K562 (cell line): ENCODE measurements at regions not wholly inside any gene's neighbourhood (a gene's known extent, or its start where the extent isn't known, plus 50 kb on each side); places are given as distances from the start of the nearest gene placed in this dataset.

ENCODE experiments used
- ATAC-seq: fragments of 200-7000 bp; cut with Tn5 transposase; 3 replicates; pipeline ENCODE4 v1.9.1; 2020; ENCODE audit warnings: moderate library complexity
- BruUV-seq: library from RNA; stranded (reverse); fragments of 400-500 nt; replicated peaks from 2 replicates; lab custom pipeline; 2021; lab: Mats Ljungman, UMichigan
- CTCF ChIA-PET: fragments of 300-600 bp; formaldehyde crosslinking; extraction: SDS; loops from one replicate; lab custom pipeline; 2021; ENCODE audit warnings: low intra/inter-chr PET ratio; lab: Yijun Ruan, JAX
- POLR2A ChIA-PET: fragments of 300-600, 350-650 bp; sonication (Branson Sonifier 250); formaldehyde crosslinking; extraction: SDS; loops from one replicate; lab custom pipeline; 2021; ENCODE audit warnings: antibody characterized with exemption, inconsistent platforms; lab: Yijun Ruan, JAX
- DNase-seq, 4 experiments: peaks; one replicate each; pipeline versions ENCODE4 v3.0.0 to v3.0.0-alpha.2; 2011 to 2018; ENCODE audit warnings: low spot score in 3 of 4, mixed read lengths in 3 of 4; ENCODE audit errors: extremely low read depth in 1 of 4
- FAIRE-seq: peaks from 2 replicates; lab custom pipeline; 2011; peaks lifted over from hg19 to GRCh38; lab: Jason Lieb, UNC
- H2AFZ ChIP-seq: 2 replicates; pipeline ENCODE4 v1.6.0; 2011; ENCODE audit warnings: low read depth, low read length, control low read depth, inconsistent platforms
- H3K27ac ChIP-seq: fragments of 200-600 bp; 3 replicates; pipeline ENCODE4 v1.8.0; 2011; ENCODE audit warnings: low read depth, mild to moderate bottlenecking, control low read depth, inconsistent platforms, low read length, moderate library complexity, mixed read lengths; ENCODE audit errors: extremely low read depth
- H3K27me3 ChIP-seq, 2 experiments: fragments of 300-600 bp in 1 of 2; 2 replicates in 1 of 2; 3 replicates in 1 of 2; pipeline versions ENCODE4 v1.6.0 to v1.8.0; 2011; ENCODE audit warnings: inconsistent platforms in 2 of 2, low read length in 2 of 2, mild to moderate bottlenecking in 1 of 2, mixed read lengths in 1 of 2, moderate library complexity in 1 of 2; ENCODE audit not compliant: control insufficient read depth in 2 of 2, insufficient read depth in 2 of 2
- H3K36me3 ChIP-seq: fragments of 300-600 bp; 3 replicates; pipeline ENCODE4 v1.8.0; 2011; ENCODE audit warnings: mild to moderate bottlenecking, low read length, inconsistent platforms; ENCODE audit not compliant: control insufficient read depth, insufficient read depth
- H3K4me1 ChIP-seq, 2 experiments: fragments of 200-600 bp in 1 of 2; replicated peaks in 1 of 2; 2 replicates in 1 of 2; 3 replicates in 1 of 2; pipeline versions ENCODE4 v1.5.1 to v1.8.0; 2011; ENCODE audit warnings: inconsistent platforms in 2 of 2, low read length in 2 of 2, mild to moderate bottlenecking in 1 of 2, mixed read lengths in 1 of 2, moderate library complexity in 1 of 2; ENCODE audit not compliant: control insufficient read depth in 2 of 2, insufficient read depth in 2 of 2
- H3K4me2 ChIP-seq: 2 replicates; pipeline ENCODE4 v1.6.1; 2011; ENCODE audit warnings: low read length, control low read depth, inconsistent platforms, mixed read lengths; ENCODE audit not compliant: insufficient read depth
- H3K4me3 ChIP-seq: fragments of 200-600 bp; sonication (generic), shearing (Covaris generic); 2 replicates; pipeline ENCODE4 v1.5.1; 2016; ENCODE audit warnings: control low read depth, inconsistent platforms
- H3K79me2 ChIP-seq: fragments of 200-600 bp; 3 replicates; pipeline ENCODE4 v1.8.0; 2011; ENCODE audit warnings: low read length, inconsistent platforms; ENCODE audit not compliant: control insufficient read depth, insufficient read depth
- H3K9ac ChIP-seq, 2 experiments: 2 replicates each; pipeline versions ENCODE4 v1.6.0 to v1.6.1; 2011; ENCODE audit warnings: low read depth in 2 of 2, low read length in 2 of 2, control low read depth in 1 of 2, inconsistent platforms in 1 of 2, mild to moderate bottlenecking in 1 of 2, mixed read lengths in 1 of 2; ENCODE audit not compliant: insufficient read depth in 1 of 2
- H3K9me1 ChIP-seq: one replicate; pipeline ENCODE4 v1.6.0; 2011; ENCODE audit warnings: inconsistent platforms, mild to moderate bottlenecking, low read length, moderate library complexity; ENCODE audit not compliant: control insufficient read depth, insufficient read depth
- H3K9me3 ChIP-seq: replicated peaks from 2 replicates; pipeline ENCODE4 v1.5.1; 2011; ENCODE audit warnings: low read depth, low read length, inconsistent platforms; ENCODE audit not compliant: control insufficient read depth, insufficient read depth
- H4K20me1 ChIP-seq: replicated peaks from 2 replicates; pipeline ENCODE4 v1.6.1; 2011; ENCODE audit warnings: low read length, inconsistent platforms, mixed read lengths; ENCODE audit not compliant: control insufficient read depth, insufficient read depth
- AFF4 ChIP-seq: sonication (generic); formaldehyde crosslinking; IDR thresholded peaks from 2 replicates; pipeline ENCODE4 v1.8.0; 2023; ENCODE audit warnings: mild to moderate bottlenecking, missing genetic modification reagents
- CBFA2T3 ChIP-seq: fragments of 450-650 bp; IDR thresholded peaks from 2 replicates; pipeline ENCODE4 v1.6.1; 2017
- CBX5 ChIP-seq: IDR thresholded peaks from 2 replicates; pipeline ENCODE4 v1.6.1; 2014; ENCODE audit warnings: low read depth, borderline replicate concordance
- CTBP1 ChIP-seq: fragments of 450-650 bp; IDR thresholded peaks from 2 replicates; pipeline ENCODE4 v1.6.1; 2016; ENCODE audit warnings: borderline replicate concordance
- DDX20 ChIP-seq: fragments of 450-650 bp; IDR thresholded peaks from 2 replicates; pipeline ENCODE4 v1.6.1; 2016; ENCODE audit warnings: missing genetic modification characterization, low read depth, mild to moderate bottlenecking, missing compliant biosample characterization, moderate library complexity
- E2F3 ChIP-seq: fragments of 250-450 bp; sonication (Bioruptor Pico); IDR thresholded peaks from 2 replicates; pipeline ENCODE4 v1.4.0; 2020; ENCODE audit warnings: mild to moderate bottlenecking
- ELK3 ChIP-seq: fragments of 450-650 bp; formaldehyde crosslinking; IDR thresholded peaks from 2 replicates; pipeline ENCODE4 v1.4.0; 2020; ENCODE audit warnings: mild to moderate bottlenecking
- FOXA1 ChIP-seq: fragments of 450-650 bp; IDR thresholded peaks from 2 replicates; pipeline ENCODE4 v1.6.1; 2016; ENCODE audit warnings: mild to moderate bottlenecking, borderline replicate concordance
- HNRNPK ChIP-seq: fragments of 200-400 bp; formaldehyde crosslinking; IDR thresholded peaks from one replicate; pipeline ENCODE4 v1.6.1; 2018; ENCODE audit warnings: mild to moderate bottlenecking, low read depth, low read length; ENCODE audit not compliant: poor library complexity, severe bottlenecking
- JUND ChIP-seq, 2 experiments: IDR thresholded peaks; 2 replicates in 1 of 2; 3 replicates in 1 of 2; pipeline ENCODE4 v1.6.1; 2011; ENCODE audit warnings: borderline replicate concordance in 2 of 2, low read depth in 2 of 2, low read length in 2 of 2, improper control_type of control experiment in 1 of 2, missing biosample characterization in 1 of 2, missing genetic modification characterization in 1 of 2, missing genetic modification reagents in 1 of 2
- PPARD ChIP-seq: fragments of 250-450 bp; sonication (Bioruptor Pico); IDR thresholded peaks from 2 replicates; pipeline ENCODE4 v1.8.0; 2022; ENCODE audit warnings: inconsistent platforms, mild to moderate bottlenecking, moderate library complexity
- RFX5 ChIP-seq: IDR thresholded peaks from 2 replicates; pipeline ENCODE4 v1.6.1; 2011; ENCODE audit warnings: low read depth, mild to moderate bottlenecking, improper control_type of control experiment, low read length
- SIN3A ChIP-seq, 2 experiments: fragments of 150-350 bp in 1 of 2; IDR thresholded peaks; 2 replicates each; pipeline ENCODE4 v1.6.1; 2011 to 2016; ENCODE audit warnings: borderline replicate concordance in 2 of 2, low read depth in 2 of 2, low read length in 2 of 2, mild to moderate bottlenecking in 2 of 2, moderate library complexity in 2 of 2; ENCODE audit not compliant: control insufficient read depth in 1 of 2
- SRSF1 ChIP-seq: fragments of 200-400 bp; formaldehyde crosslinking; IDR thresholded peaks from 2 replicates; pipeline ENCODE4 v1.6.1; 2017; ENCODE audit warnings: mild to moderate bottlenecking, low read depth, low read length, moderate library complexity
- TAL1 ChIP-seq: fragments of 450-650 bp; IDR thresholded peaks from 2 replicates; pipeline ENCODE4 v1.6.1; 2016; ENCODE audit warnings: mild to moderate bottlenecking
- TBL1XR1 ChIP-seq, 2 experiments: IDR thresholded peaks; 2 replicates each; pipeline ENCODE4 v1.6.1; 2012; ENCODE audit warnings: improper control_type of control experiment in 2 of 2, low read length in 2 of 2, mild to moderate bottlenecking in 1 of 2
- XRCC3 ChIP-seq: fragments of 450-650 bp; IDR thresholded peaks from 2 replicates; pipeline ENCODE4 v1.6.1; 2017; ENCODE audit warnings: mild to moderate bottlenecking, moderate library complexity
- ZBTB1 ChIP-seq: sonication (generic); formaldehyde crosslinking; IDR thresholded peaks from 2 replicates; pipeline ENCODE4 v1.8.1; 2023; ENCODE audit warnings: missing genetic modification reagents, low read depth, mild to moderate bottlenecking, borderline replicate concordance
- ZEB2 ChIP-seq: fragments of 450-650 bp; IDR thresholded peaks from 2 replicates; pipeline ENCODE4 v1.6.1; 2016
- ZNF707 ChIP-seq: fragments of 250-450 bp; sonication (Bioruptor Pico); conservative IDR thresholded peaks from 2 replicates; pipeline ENCODE4 v1.8.0; 2022; ENCODE audit warnings: inconsistent platforms, mild to moderate bottlenecking, moderate library complexity
- WGBS: fragments of 100-300 bp; shearing (Covaris generic); methylation state at CpG from one replicate; pipeline ENCODE4 v1.1.6; 2016; ENCODE audit warnings: low coverage, mixed read lengths; ENCODE audit not compliant: insufficient coverage; ENCODE audit errors: missing lambda C conversion rate; 5-methylcytosine and 5-hydroxymethylcytosine counted together
- in situ Hi-C: fragments of 300-500 bp; cut with MboI; formaldehyde crosslinking; loops from 4 replicates; pipeline ENCODE4 v1.15.0; 2018; ENCODE audit warnings: inconsistent platforms, mixed read lengths
- intact Hi-C: fragments of 100-400 bp; cut with micrococcal nuclease; formaldehyde crosslinking; loops from 2 replicates; pipeline ENCODE4 v1.14.2; 2022

- Histone ChIP-seq H3K9ac (no peak overlapping the region), H3K9me3 (no peaks in the 10 kb centered on the region), H2AFZ (no peak overlapping the region), H3K27me3 (peaks cover 51 to 99% of the 10 kb centered on the region in 2 experiments), H3K4me2 (no peak overlapping the region), H3K36me3 (no peaks in the 10 kb centered on the region), H3K79me2 (no peaks in the 10 kb centered on the region), H3K4me3 (no peak overlapping the region), H3K4me1 (peaks cover 0 to 6% of the 10 kb centered on the region in 2 experiments; a peak in 1 of 5 replicates), H3K9me1 (no peaks in the 10 kb centered on the region), H4K20me1 (peaks cover 20% of the 10 kb centered on the region), H3K27ac (no peak overlapping the region)
- DNase-seq: no peak
- BruUV-seq: no TSS peak
- in situ Hi-C loops: no loop called here
- intact Hi-C loops: no loop called here
- 0% methylated on average over 8 of the region's 8 CpGs for WGBS
- no peak for TF ChIP-seq E2F3
- TF ChIP-seq CTBP1: no peak
- no peak for TF ChIP-seq FOXA1
- no peak for TF ChIP-seq JUND (IDR thresholded peaks at IDR 0.05; ENCODE audit: borderline replicate concordance, low read depth, low read length)
- TF ChIP-seq JUND (tag; IDR thresholded peaks at IDR 0.05; ENCODE audit: borderline replicate concordance, low read depth, low read length): no peak
- no peak for TF ChIP-seq TAL1
- TF ChIP-seq AFF4 (CRISPR knock-in tag): no peak
- TF ChIP-seq CBFA2T3: no peak
- no peak for TF ChIP-seq DDX20
- TF ChIP-seq ZEB2: no peak
- no peak for TF ChIP-seq SIN3A (IDR thresholded peaks at IDR 0.05; ENCODE audit: borderline replicate concordance in 2 of 2, control insufficient read depth in 1 of 2, low read depth in 2 of 2, low read length in 2 of 2)
- TF ChIP-seq SRSF1: no peak
- no peak for TF ChIP-seq ZBTB1 (CRISPR knock-in tag)
- no peak for TF ChIP-seq TBL1XR1 (IDR thresholded peaks at IDR 0.05; ENCODE audit: low read length in 2 of 2)
- TF ChIP-seq PPARD (CRISPR knock-in tag): no peak
- TF ChIP-seq ELK3 (CRISPR knock-in tag): no peak
- no peak for TF ChIP-seq HNRNPK
- TF ChIP-seq ZNF707: no peak
- TF ChIP-seq RFX5: no peak
- no peak for TF ChIP-seq XRCC3
- TF ChIP-seq CBX5: no peak
- ChIA-PET POLR2A (interaction anchor here (0.6 kb wide), 1 partner anchor 369 kb away, joined by 3 read pairs; no protein-coding TSS in a partner anchor), CTCF (no interaction called here)
- ATAC-seq: no peak
- FAIRE-seq: no peak
Measured at GRCh38 chr21:43272591-43272990, 103.8 kb downstream of the CRYAA start.
